ENCODE measurements at regions not wholly inside any gene's neighbourhood (a gene's known extent, or its start where the extent isn't known, plus 50 kb on each side); places are given as distances from the start of the nearest gene placed in this dataset.

DNA sequence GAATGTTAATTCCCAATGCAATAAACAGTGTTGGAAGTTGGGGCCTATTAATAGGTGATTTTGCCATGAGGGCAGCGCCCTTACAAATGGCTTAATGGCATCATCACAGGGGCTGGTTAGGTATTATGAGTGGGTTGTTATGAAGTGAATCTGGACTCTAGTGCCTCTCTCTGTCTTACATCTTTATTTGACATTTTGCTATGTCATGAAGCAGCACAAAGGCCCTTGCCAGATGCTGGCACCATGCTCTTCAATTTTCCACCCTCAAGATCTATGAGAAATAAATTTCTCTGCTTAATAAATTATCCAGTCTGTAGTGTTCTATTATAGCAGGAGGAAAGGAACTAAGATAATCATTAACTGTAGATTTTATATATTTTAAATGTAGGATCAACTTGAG lies 1098.7 kb upstream of the NUDT12 start:
- POLR2A ChIA-PET: no interaction called here
- CTCF ChIA-PET: no interaction called here
- FAIRE-seq: no peak

More for the DNA sequence above, 1098.7 kb upstream of the NUDT12 start:
- no peak for DNase-seq (ENCODE audit: low read depth, low spot score)
- H3K9me3 ChIP-seq (replicated peaks; ENCODE audit: control insufficient read depth, insufficient read depth, low read length): no peaks in the 10 kb centered on the region
- H3K27ac ChIP-seq (ENCODE audit: insufficient read depth, low read depth, low read length): no peak overlapping the region
- H3K4me1 ChIP-seq (ENCODE audit: control insufficient read depth, extremely low read depth, insufficient read depth, low read length): peaks cover 10% of the 10 kb centered on the region
- BruUV-seq (replicated peaks): no TSS peak
- H3K4me3 ChIP-seq (replicated peaks in 1 of 3; ENCODE audit: insufficient read depth in 1 of 3, low read depth in 1 of 3, low read length in 3 of 3): no peak overlapping the region
- no peaks in the 10 kb centered on the region for H3K36me3 ChIP-seq (ENCODE audit: control insufficient read depth in 2 of 2, extremely low read depth in 1 of 2, insufficient read depth in 2 of 2, low read length in 2 of 2)
- H3K9me1 ChIP-seq (replicated peaks; ENCODE audit: control insufficient read depth, extremely low read depth, insufficient read depth, low read length): no peaks in the 10 kb centered on the region
- H3K79me2 ChIP-seq (ENCODE audit: control insufficient read depth, insufficient read depth, low read length): no peaks in the 10 kb centered on the region
- intact Hi-C loops (cut with micrococcal nuclease) (no loop called here), dilution Hi-C loops (cut with MboI; ENCODE audit: extremely low pct_ligation_motif_present, low sequenced_read_pairs) (no loop called here)
- no peaks in the 10 kb centered on the region for H3K27me3 ChIP-seq (ENCODE audit: control insufficient read depth in 2 of 2, insufficient read depth in 2 of 2, low read length in 2 of 2)
- H3K4me2 ChIP-seq (ENCODE audit: insufficient read depth, low read length): no peak overlapping the region
- H3K9ac ChIP-seq (replicated peaks; ENCODE audit: extremely low read depth, insufficient read depth, low read length): no peak overlapping the region
- no peak overlapping the region for H2AFZ ChIP-seq (ENCODE audit: low read depth, low read length)
- TF ChIP-seq JUN (IDR thresholded peaks at IDR 0.05; ENCODE audit: borderline replicate concordance, insufficient read depth, insufficient read length, low read depth): no peak
- TF ChIP-seq MAX (IDR thresholded peaks at IDR 0.05; ENCODE audit: insufficient read depth, insufficient read length): no peak
- no peak for TF ChIP-seq CTCF (IDR thresholded peaks at IDR 0.05; ENCODE audit: extremely low read depth in 1 of 2, insufficient read depth in 1 of 2, low read depth in 1 of 2, low read length in 2 of 2)
- no peak for TF ChIP-seq GATA2 (IDR thresholded peaks at IDR 0.05; ENCODE audit: insufficient read depth, insufficient read length, low read depth, low read length)
- no peak for TF ChIP-seq FOS (IDR thresholded peaks at IDR 0.05; ENCODE audit: borderline replicate concordance, insufficient read depth, low read length)
- no peak for TF ChIP-seq POLR2AphosphoS5 (IDR thresholded peaks at IDR 0.05; ENCODE audit: insufficient read depth, low read depth, low read length)
- TF ChIP-seq POLR2A (IDR thresholded peaks at IDR 0.05; ENCODE audit: low read depth, low read length): no peak
- TF ChIP-seq EZH2 (IDR thresholded peaks at IDR 0.05; ENCODE audit: borderline replicate concordance, low read depth, low read length, severe bottlenecking): no peak
- TF ChIP-seq MYC (IDR thresholded peaks at IDR 0.05; ENCODE audit: low read depth, low read length): no peak
- no peaks in the 10 kb centered on the region for H4K20me1 ChIP-seq (replicated peaks; ENCODE audit: control insufficient read depth, extremely low read depth, insufficient read depth, low read length)

Measured in endothelial cell of umbilical vein (primary cell).